ENCODE measurements at regions not wholly inside any gene's neighbourhood (a gene's known extent, or its start where the extent isn't known, plus 50 kb on each side); places are given as distances from the start of the nearest gene placed in this dataset.
"Not testable (repeated sequence)": the region's sequence is repeated elsewhere in the genome, so short reads cannot be mapped to it uniquely, and the experiment has no call there.

DNA sequence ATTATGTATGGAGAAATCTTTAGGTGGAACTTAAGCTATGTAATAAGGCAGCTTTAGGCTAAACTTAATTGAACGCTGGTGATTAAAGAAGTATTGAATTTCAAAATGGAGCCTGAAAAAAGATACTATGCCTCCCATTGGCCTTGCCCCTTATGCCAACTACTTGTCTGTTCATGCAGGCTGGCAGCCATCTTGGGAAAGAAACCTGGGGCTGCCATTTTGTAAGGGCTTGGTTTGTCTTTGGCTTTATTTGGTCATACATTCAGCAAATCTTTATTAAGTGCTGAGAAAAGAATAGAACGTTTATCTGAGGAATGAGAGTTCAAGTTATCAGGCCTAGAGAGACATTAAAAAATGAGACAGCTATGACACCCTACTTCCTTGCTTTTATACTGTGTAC lies 231.3 kb downstream of the KCNE4 start:
- TF ChIP-seq, protein P1, sequence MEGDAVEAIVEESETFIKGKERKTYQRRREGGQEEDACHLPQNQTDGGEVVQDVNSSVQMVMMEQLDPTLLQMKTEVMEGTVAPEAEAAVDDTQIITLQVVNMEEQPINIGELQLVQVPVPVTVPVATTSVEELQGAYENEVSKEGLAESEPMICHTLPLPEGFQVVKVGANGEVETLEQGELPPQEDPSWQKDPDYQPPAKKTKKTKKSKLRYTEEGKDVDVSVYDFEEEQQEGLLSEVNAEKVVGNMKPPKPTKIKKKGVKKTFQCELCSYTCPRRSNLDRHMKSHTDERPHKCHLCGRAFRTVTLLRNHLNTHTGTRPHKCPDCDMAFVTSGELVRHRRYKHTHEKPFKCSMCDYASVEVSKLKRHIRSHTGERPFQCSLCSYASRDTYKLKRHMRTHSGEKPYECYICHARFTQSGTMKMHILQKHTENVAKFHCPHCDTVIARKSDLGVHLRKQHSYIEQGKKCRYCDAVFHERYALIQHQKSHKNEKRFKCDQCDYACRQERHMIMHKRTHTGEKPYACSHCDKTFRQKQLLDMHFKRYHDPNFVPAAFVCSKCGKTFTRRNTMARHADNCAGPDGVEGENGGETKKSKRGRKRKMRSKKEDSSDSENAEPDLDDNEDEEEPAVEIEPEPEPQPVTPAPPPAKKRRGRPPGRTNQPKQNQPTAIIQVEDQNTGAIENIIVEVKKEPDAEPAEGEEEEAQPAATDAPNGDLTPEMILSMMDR (IDR thresholded peaks at IDR 0.05; ENCODE audit: borderline replicate concordance, insufficient read depth, low read depth, low read length), result no peak
- H3K4me3 ChIP-seq (ENCODE audit: low read depth, low read length), result no peak overlapping the region

DNA sequence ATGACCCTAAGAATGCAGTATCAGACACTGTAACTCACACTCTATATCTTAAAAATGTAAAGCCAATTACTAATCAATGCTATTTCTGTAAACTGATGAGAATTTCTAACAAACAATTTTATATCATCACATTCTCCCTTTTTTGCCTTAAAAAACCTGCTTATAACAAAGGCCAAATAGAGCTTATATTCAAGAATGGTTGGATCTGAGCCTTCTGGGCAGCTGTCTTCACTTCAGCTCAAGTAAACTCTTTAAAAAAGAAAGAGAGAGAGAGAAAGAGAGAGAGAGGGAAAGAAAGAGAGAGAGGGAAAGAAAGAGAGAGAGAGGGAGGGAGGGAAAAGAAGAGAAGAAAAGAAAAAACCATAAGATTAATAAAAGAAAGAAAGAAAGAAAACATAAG lies 231.8 kb downstream of the KCNE4 start:
- no peak overlapping the region for H3K4me3 ChIP-seq (ENCODE audit: low read depth, low read length)
- TF ChIP-seq, protein P1 (IDR thresholded peaks at IDR 0.05; ENCODE audit: borderline replicate concordance, insufficient read depth, low read depth, low read length), result no peak

DNA sequence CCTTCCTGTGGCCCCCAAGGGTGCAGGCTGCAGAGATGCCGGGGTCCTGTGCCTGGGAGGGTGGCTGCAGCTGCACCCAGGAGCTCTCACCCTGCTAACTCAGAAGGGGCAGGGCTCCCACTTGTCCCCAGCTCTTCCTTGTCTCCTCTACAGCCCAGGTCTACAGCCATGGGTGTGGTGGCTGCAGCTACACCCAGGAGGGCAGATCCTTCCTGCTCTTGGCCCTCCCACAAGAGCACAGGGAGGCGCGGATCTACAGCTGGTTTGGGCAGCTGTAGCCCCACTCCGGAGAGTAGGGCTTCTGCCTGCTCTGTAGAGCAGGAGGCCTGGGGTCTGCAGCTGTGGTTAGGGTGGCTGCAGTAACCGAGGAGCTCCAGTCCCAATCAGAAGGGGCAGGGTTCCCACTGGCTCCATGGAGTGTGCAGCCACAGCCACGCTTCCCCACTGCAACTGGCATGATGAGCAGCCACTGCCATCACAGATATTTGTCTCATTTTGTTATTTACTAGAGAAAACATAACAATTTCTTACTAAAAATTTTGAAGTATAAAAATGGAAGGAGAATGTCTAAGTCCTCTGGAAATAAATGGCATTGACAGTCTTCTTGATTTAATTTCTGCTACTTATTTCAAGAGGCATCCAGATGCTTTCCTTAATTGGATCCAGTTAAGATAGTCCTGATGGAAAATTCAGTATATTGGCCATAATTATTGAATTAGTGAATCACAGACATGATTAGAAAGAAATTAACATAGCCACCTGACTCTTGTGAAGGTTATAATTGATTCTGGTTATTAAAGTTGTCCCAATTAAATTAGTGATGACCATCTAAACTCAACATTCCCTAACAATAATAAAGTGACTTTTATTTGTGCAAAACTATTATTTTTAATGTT lies 233.6 kb downstream of the KCNE4 start:
- TF ChIP-seq, protein P1 (IDR thresholded peaks at IDR 0.05; ENCODE audit: borderline replicate concordance, insufficient read depth, low read depth, low read length), result no peak
- no peak overlapping the region for H3K4me3 ChIP-seq (ENCODE audit: low read depth, low read length)

DNA sequence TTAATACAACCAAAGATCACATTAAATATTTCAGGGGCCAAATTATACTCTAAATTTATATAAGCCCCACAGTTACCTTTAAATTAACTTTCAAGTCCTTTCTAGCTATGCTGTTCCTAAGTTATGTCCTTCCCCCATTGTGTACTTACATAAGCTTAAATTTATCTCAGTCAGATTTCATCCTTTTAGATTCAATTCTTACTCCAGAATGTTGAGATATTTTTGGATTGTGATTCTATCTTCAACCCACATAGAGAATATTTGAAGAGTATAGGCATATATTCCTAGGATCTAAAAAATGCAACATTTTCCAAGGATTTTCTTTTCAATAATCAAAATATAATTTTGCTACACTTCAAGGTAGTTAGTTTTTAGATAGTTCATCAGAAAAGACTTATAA lies 242.8 kb downstream of the KCNE4 start:
- no peak overlapping the region for H3K4me3 ChIP-seq (ENCODE audit: low read depth, low read length)
- TF ChIP-seq, protein P1 (IDR thresholded peaks at IDR 0.05; ENCODE audit: borderline replicate concordance, insufficient read depth, low read depth, low read length), result no peak

DNA sequence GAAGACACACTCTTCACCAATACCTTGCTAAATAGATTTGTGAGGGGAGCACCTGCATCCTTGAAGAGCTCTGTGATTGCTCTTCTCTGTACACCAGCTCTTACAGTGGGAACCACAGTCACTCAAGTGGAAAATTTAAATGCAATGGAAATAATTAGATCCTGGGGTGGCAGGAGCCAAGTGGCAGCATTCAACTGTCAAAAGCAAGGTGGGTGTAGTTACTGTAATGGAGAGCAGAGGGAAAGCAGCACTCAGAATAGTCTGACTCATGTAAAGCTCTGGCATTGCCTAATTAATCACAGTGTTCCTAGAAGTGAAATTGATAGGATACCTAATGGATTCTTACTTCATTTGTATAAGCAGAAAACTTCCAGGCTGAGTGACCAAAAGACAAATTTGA lies 245.8 kb downstream of the KCNE4 start:
- no peak overlapping the region for H3K4me3 ChIP-seq (ENCODE audit: low read depth, low read length)
- TF ChIP-seq, protein P1 (IDR thresholded peaks at IDR 0.05; ENCODE audit: borderline replicate concordance, insufficient read depth, low read depth, low read length), result no peak

DNA sequence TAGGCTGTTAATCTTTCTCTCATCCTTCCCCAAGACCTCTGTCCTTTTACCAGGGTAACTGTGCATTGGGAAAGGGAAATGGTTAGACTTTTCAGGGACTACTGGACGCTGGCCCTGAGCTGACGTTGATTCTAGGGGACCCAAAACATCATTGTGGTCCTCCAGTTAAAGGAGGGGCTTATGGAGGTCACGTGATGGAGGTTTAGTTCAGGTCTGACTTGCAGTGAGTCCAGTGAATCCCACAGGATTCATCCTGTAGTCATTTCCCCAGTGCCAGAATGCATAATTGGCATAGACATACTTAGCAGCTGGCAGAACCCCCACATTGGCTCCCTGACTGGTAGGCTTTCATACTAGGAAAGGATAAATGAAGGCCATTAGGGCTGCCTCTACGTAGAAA lies 246.3 kb downstream of the KCNE4 start:
- H3K4me3 ChIP-seq (ENCODE audit: low read depth, low read length), result not testable (repeated sequence)

DNA sequence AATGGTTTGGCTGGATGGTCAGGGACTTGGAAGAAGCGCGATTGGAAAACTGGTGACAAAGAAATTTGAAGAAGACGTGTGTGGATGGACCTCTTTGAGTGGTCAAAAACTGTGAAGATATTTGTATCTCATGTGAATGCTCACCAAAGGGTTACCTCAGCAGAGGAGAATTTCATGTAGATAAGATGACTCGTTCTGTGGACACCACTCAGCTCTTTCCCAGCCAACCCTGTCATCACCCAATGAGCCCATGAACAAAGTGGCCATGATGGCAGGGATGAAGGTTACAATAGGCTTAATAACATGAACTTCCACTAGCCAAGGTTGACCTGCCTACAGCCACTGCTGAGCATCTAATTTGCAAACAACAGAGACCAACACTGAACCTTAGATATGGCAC lies 248.3 kb downstream of the KCNE4 start:
- H3K4me3 ChIP-seq (ENCODE audit: low read depth, low read length), result no peak overlapping the region
- TF ChIP-seq, protein P1 (IDR thresholded peaks at IDR 0.05; ENCODE audit: borderline replicate concordance, insufficient read depth, low read depth, low read length), result no peak
